ENCODE measurements at regions not wholly inside any gene's neighbourhood (a gene's known extent, or its start where the extent isn't known, plus 50 kb on each side); places are given as distances from the start of the nearest gene placed in this dataset.

DNA sequence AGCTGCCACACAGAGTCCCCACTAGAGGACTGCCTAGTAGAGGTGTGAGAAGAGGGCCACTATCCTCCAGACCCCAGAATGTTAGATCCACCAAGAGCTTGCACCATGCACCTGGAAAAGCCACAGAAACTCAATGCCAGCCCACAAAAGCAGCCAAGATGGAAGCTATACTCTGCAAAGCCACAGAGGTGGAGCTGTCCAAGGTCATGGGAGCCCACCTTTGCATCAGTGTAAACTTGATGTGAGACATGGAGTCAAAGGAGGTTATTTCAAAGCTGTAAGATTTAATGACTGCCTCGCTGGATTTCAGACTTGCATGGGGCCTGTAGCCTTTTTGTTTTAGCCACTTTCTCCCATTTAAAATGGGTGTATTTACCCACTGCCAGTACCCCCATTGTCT is 1030.1 kb upstream of the GRIA3 start:
- H3K27me3 ChIP-seq, result no peaks in the 10 kb centered on the region
- 60 to 82% (median 74%) methylated on average over 1 of the region's 1 CpG for WGBS, 3 donors

DNA sequence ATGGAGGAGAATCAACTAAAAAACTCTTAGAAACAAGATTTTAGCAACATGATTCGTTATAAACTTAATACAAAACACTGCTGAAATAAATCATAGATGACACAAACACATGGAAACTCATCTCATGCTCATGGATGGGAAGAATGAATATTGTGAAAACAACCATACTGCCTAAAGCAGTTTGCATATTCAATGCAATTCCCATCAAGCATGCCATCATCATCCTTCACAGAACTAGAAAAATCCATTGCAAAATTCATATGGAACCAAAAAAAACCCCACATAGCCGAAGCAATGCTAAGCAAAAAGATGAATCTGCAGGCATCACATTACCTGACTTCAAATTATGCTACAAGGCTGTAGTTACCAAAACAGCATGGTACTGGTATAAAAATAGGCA is 1015.8 kb upstream of the GRIA3 start:
- Histone ChIP-seq H3K27ac (no peak overlapping the region), H3K4me3 (no peak overlapping the region), H3K9me3 (no peaks in the 10 kb centered on the region), H3K4me1 (ENCODE audit: insufficient read depth) (no peaks in the 10 kb centered on the region), H3K27me3 (no peaks in the 10 kb centered on the region), H3K36me3 (no peaks in the 10 kb centered on the region)
- intact Hi-C loops (cut with DNase I), result no loop called here
- WGBS, 3 donors, result 35 to 40% (median 35%) methylated on average over 2 of the region's 2 CpGs
- no peak for DNase-seq
- TF ChIP-seq, protein P1, sequence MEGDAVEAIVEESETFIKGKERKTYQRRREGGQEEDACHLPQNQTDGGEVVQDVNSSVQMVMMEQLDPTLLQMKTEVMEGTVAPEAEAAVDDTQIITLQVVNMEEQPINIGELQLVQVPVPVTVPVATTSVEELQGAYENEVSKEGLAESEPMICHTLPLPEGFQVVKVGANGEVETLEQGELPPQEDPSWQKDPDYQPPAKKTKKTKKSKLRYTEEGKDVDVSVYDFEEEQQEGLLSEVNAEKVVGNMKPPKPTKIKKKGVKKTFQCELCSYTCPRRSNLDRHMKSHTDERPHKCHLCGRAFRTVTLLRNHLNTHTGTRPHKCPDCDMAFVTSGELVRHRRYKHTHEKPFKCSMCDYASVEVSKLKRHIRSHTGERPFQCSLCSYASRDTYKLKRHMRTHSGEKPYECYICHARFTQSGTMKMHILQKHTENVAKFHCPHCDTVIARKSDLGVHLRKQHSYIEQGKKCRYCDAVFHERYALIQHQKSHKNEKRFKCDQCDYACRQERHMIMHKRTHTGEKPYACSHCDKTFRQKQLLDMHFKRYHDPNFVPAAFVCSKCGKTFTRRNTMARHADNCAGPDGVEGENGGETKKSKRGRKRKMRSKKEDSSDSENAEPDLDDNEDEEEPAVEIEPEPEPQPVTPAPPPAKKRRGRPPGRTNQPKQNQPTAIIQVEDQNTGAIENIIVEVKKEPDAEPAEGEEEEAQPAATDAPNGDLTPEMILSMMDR (IDR thresholded peaks at IDR 0.05), result no peak
- no peak for TF ChIP-seq EP300 (IDR thresholded peaks at IDR 0.05)
- TF ChIP-seq POLR2A (IDR thresholded peaks at IDR 0.05), result no peak

More for the DNA sequence above, 1030.1 kb upstream of the GRIA3 start:
- Histone ChIP-seq H3K4me3 (no peak overlapping the region), H3K9me3 (no peaks in the 10 kb centered on the region), H3K27ac (no peak overlapping the region), H3K36me3 (no peaks in the 10 kb centered on the region), H3K4me1 (ENCODE audit: insufficient read depth) (no peaks in the 10 kb centered on the region)
- no peak for DNase-seq
- TF ChIP-seq POLR2A (IDR thresholded peaks at IDR 0.05), result no peak
- TF ChIP-seq EP300 (IDR thresholded peaks at IDR 0.05), result no peak
- TF ChIP-seq, protein P1 (IDR thresholded peaks at IDR 0.05), result no peak
- intact Hi-C loops (cut with DNase I), result no loop called here

DNA sequence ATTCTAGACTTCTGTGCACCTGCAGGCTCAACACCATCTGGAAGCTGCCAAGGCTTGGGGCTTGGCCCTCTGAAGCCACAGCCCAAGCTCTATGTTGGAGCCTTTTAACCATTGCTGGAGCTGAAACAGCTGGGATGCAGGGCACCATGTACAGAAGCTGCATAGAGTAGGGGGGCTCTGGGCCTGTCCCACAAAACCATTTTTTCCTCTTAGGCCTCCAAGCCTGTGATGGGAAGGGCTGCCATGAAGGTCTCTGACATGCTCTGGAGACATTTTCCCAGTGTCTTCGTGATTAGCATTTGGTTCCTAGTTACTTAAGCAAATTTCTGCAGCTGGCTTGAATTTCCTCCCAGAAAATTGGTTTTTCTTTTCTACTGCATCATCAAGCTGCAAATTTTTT is 999.3 kb upstream of the GRIA3 start:
- intact Hi-C loops (cut with DNase I), result no loop called here
- Histone ChIP-seq H3K27ac (no peak overlapping the region), H3K4me3 (no peak overlapping the region), H3K27me3 (no peaks in the 10 kb centered on the region), H3K9me3 (no peaks in the 10 kb centered on the region), H3K4me1 (ENCODE audit: insufficient read depth) (no peaks in the 10 kb centered on the region), H3K36me3 (no peaks in the 10 kb centered on the region)
- DNase-seq, result no peak
- WGBS, 3 donors, result 30 to 50% (median 39%) methylated on average over 1 of the region's 1 CpG
- TF ChIP-seq, protein P1 (IDR thresholded peaks at IDR 0.05), result no peak
- no peak for TF ChIP-seq EP300 (IDR thresholded peaks at IDR 0.05)
- TF ChIP-seq POLR2A (IDR thresholded peaks at IDR 0.05), result no peak

DNA sequence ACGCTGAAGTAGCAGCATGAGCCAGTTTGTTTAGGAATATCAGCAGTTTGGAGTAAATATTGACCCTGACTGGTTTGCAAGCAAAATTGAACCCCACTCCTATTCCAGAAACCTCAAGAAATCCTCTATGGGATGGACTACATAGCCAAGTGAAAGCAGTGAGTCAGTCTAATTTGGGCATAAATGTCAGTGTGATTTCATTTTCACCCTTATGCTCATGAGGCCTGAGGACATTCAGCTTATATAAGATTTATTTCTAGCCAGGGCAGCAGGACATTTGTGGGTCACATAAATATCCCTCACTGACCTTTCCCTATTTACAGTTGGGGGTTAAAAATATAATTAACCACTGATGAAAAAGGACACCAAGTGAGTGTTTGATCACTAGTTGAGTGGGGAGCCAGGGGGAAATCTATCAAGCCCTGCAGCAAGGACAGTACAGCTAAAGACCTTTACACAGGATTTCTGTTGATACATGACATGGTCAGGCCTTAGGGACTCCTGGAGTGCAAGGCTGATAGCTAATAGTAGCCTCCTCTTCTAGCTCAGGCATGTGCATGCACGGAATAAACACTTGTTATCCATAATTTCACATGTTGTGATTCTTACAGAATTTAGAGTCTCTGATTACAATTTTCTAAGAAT is 996.9 kb upstream of the GRIA3 start:
- no peaks in the 10 kb centered on the region for H3K9me3 ChIP-seq
- no peaks in the 10 kb centered on the region for H3K36me3 ChIP-seq
- H3K4me3 ChIP-seq, result no peak overlapping the region
- H3K4me1 ChIP-seq (ENCODE audit: insufficient read depth), result no peaks in the 10 kb centered on the region
- no peaks in the 10 kb centered on the region for H3K27me3 ChIP-seq
- intact Hi-C loops (cut with DNase I), result no loop called here
- no peak overlapping the region for H3K27ac ChIP-seq
- 38 to 55% (median 46%) methylated on average over 2 of the region's 2 CpGs for WGBS, 3 donors
- TF ChIP-seq EP300 (IDR thresholded peaks at IDR 0.05) (no peak), POLR2A (IDR thresholded peaks at IDR 0.05) (no peak)
- TF ChIP-seq, protein P1 (IDR thresholded peaks at IDR 0.05), result no peak
- no peak for DNase-seq

Measured in ovary (tissue), 7 donors.